ENCODE measurements at regions not wholly inside any gene's neighbourhood (a gene's known extent, or its start where the extent isn't known, plus 50 kb on each side); places are given as distances from the start of the nearest gene placed in this dataset.
"Not testable (repeated sequence)": the region's sequence is repeated elsewhere in the genome, so short reads cannot be mapped to it uniquely, and the experiment has no call there.

DNA sequence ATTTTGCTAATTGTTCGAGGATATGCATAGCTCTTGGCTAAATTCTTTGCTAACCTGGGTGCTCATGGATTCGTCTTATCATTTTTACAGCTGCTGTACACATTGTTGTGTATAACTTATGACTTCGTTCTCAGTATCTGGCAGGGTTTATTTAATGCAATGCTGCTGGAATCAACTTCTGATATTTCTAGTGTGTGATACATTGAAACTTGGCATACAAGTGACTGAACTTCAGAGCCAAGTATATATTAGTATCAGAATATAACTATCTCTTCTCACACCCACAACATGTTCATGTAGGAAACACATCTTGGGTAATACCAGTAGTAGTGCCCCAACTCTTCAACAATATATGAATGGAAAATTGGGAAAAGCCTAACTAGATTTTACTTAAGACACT lies 764.2 kb downstream of the TENT5A start:
- Mint-ChIP-seq H3K27ac (ENCODE audit: unreplicated experiment) (no peak overlapping the region), H3K36me3 (ENCODE audit: unreplicated experiment) (no peaks in the 10 kb centered on the region), H3K4me3 (ENCODE audit: unreplicated experiment) (no peak overlapping the region), H3K27me3 (ENCODE audit: unreplicated experiment) (peaks cover 6% of the 10 kb centered on the region), H3K9me3 (ENCODE audit: unreplicated experiment) (no peaks in the 10 kb centered on the region), H3K4me1 (ENCODE audit: unreplicated experiment) (no peaks in the 10 kb centered on the region)
- no peak for DNase-seq (ENCODE audit: extremely low spot score, unreplicated experiment)
- no peak for TF ChIP-seq CTCF (IDR thresholded peaks at IDR 0.05)

GRCh38 chr6:80981226-80981625 lies 771.3 kb downstream of the TENT5A start:
- H3K9me3 Mint-ChIP-seq (ENCODE audit: unreplicated experiment); H3K4me3 Mint-ChIP-seq (ENCODE audit: unreplicated experiment); H3K27ac Mint-ChIP-seq (ENCODE audit: unreplicated experiment); DNase-seq (ENCODE audit: extremely low spot score, unreplicated experiment); H3K36me3 Mint-ChIP-seq (ENCODE audit: unreplicated experiment); H3K27me3 Mint-ChIP-seq (ENCODE audit: unreplicated experiment); H3K4me1 Mint-ChIP-seq (ENCODE audit: unreplicated experiment): not testable (repeated sequence)

DNA sequence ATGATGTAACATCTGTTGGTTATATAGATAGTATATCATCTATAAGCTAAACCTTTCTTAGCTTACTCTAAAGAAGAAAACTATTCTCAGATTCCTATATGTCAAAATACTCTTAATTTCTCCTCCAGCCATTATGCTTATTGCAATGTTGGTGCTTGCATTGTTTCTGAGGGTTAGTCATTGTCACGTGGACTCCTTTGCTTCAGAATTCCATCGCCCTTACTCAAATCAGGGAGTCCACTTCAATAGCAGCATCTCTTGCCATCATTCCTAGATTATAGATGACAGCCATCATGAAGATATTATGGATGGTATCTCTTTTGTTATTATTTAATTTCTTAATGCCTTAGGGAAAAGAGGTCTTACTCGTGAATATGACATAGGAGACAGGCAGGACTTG lies 776.1 kb downstream of the TENT5A start:
- no peak overlapping the region for H3K27ac Mint-ChIP-seq (ENCODE audit: unreplicated experiment)
- H3K27me3 Mint-ChIP-seq (ENCODE audit: unreplicated experiment), result peaks cover 5% of the 10 kb centered on the region
- H3K4me3 Mint-ChIP-seq (ENCODE audit: unreplicated experiment), result no peak overlapping the region
- DNase-seq (ENCODE audit: extremely low spot score, unreplicated experiment), result no peak
- no peak for TF ChIP-seq CTCF (IDR thresholded peaks at IDR 0.05)
- H3K36me3 Mint-ChIP-seq (ENCODE audit: unreplicated experiment), result no peaks in the 10 kb centered on the region
- no peaks in the 10 kb centered on the region for H3K9me3 Mint-ChIP-seq (ENCODE audit: unreplicated experiment)
- no peaks in the 10 kb centered on the region for H3K4me1 Mint-ChIP-seq (ENCODE audit: unreplicated experiment)

DNA sequence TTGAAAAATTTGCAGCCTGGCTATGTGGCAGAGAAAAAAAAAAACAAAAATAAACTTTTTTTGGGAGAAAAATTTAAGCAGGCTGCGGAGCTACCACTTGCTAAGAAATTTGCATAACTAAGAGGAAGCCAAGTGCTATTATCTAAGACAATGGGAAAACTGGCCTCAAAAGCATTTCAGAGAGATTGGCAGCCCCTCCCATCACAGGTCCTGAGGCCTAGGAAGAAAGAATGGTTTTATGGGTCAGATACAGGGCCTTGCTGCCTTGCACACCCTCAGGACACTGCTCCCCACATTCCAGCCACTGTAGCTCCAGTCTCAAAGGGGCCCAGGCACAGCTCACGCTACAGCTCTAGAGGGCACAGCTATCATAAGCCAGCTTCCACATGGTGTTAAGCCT lies 777.9 kb downstream of the TENT5A start:
- no peak for TF ChIP-seq CTCF (IDR thresholded peaks at IDR 0.05)
- Mint-ChIP-seq H3K9me3 (ENCODE audit: unreplicated experiment) (no peaks in the 10 kb centered on the region), H3K27ac (ENCODE audit: unreplicated experiment) (no peak overlapping the region), H3K27me3 (ENCODE audit: unreplicated experiment) (peaks cover 5% of the 10 kb centered on the region), H3K36me3 (ENCODE audit: unreplicated experiment) (no peaks in the 10 kb centered on the region), H3K4me1 (ENCODE audit: unreplicated experiment) (no peaks in the 10 kb centered on the region), H3K4me3 (ENCODE audit: unreplicated experiment) (no peak overlapping the region)
- DNase-seq (ENCODE audit: extremely low spot score, unreplicated experiment), result no peak

GRCh38 chr6:80969439-80969838 lies 783.0 kb downstream of the TENT5A start:
- Mint-ChIP-seq H3K27me3 (ENCODE audit: unreplicated experiment) (peaks cover 10% of the 10 kb centered on the region), H3K4me3 (ENCODE audit: unreplicated experiment) (no peak overlapping the region), H3K36me3 (ENCODE audit: unreplicated experiment) (no peaks in the 10 kb centered on the region), H3K9me3 (ENCODE audit: unreplicated experiment) (no peaks in the 10 kb centered on the region), H3K4me1 (ENCODE audit: unreplicated experiment) (no peaks in the 10 kb centered on the region), H3K27ac (ENCODE audit: unreplicated experiment) (no peak overlapping the region)
- DNase-seq (ENCODE audit: extremely low spot score, unreplicated experiment), result no peak
- no peak for TF ChIP-seq CTCF (IDR thresholded peaks at IDR 0.05)

DNA sequence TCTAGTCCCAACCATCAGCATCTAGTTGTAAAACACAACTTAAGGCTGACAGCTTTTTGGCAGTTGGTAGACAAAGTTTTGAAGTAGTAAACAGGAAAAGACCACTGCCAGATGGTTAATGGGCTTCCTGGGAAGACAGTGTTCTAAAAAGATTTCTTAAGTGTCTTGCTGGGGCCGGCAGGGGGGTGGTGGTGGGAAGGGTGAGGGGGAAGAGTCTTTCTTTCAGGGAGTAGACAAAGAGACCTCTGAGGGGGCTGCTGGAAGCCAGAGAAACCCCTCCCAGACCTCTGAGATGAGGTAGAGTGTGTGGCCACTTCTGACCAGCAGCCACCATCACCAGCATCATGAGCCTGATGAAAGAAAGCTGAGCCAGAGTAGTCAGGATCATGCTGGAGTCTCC lies 784.9 kb downstream of the TENT5A start:
- no peak overlapping the region for H3K27ac Mint-ChIP-seq (ENCODE audit: unreplicated experiment)
- no peaks in the 10 kb centered on the region for H3K9me3 Mint-ChIP-seq (ENCODE audit: unreplicated experiment)
- H3K36me3 Mint-ChIP-seq (ENCODE audit: unreplicated experiment), result no peaks in the 10 kb centered on the region
- peaks cover 8% of the 10 kb centered on the region for H3K27me3 Mint-ChIP-seq (ENCODE audit: unreplicated experiment)
- no peak overlapping the region for H3K4me3 Mint-ChIP-seq (ENCODE audit: unreplicated experiment)
- no peaks in the 10 kb centered on the region for H3K4me1 Mint-ChIP-seq (ENCODE audit: unreplicated experiment)
- TF ChIP-seq CTCF (IDR thresholded peaks at IDR 0.05), result no peak
- DNase-seq (ENCODE audit: extremely low spot score, unreplicated experiment), result no peak

All from osteocyte (in vitro differentiated cells).